CD4-positive, alpha-beta T cell (primary cell): ENCODE measurements at regions not wholly inside any gene's neighbourhood (a gene's known extent, or its start where the extent isn't known, plus 50 kb on each side); places are given as distances from the start of the nearest gene placed in this dataset.

Experiments used
- ATAC-seq: fragments of 200-7000 bp; cut with Tn5 transposase; one replicate; pipeline ENCODE4 v1.10.0; 2022; ENCODE audit warnings: mild to moderate bottlenecking; ENCODE audit not compliant: poor library complexity
- CTCF ChIA-PET: fragments of 350-600 bp; sonication (Branson Sonifier 250); formaldehyde crosslinking; loops from one replicate; lab custom pipeline; 2021; ENCODE audit warnings: antibody characterized with exemption, inconsistent platforms; lab: Charles Lee
- POLR2A ChIA-PET: fragments of 350-600 bp; sonication (Branson Sonifier 250); formaldehyde crosslinking; loops from one replicate; lab custom pipeline; 2021; ENCODE audit warnings: antibody characterized with exemption, inconsistent platforms; lab: Charles Lee
- DNase-seq, 14 experiments: peaks; one replicate each; pipeline ENCODE4 v3.0.0-alpha.2; 2013 to 2020; ENCODE audit warnings: mixed read lengths in 2 of 14
- H3K27ac ChIP-seq, 2 donors: one replicate each; pipeline versions ENCODE4 v1.5.1 to v1.7.0; 2013; ENCODE audit warnings: low read length in 2 of 2, low read depth in 1 of 2, mild to moderate bottlenecking in 1 of 2
- H3K27me3 ChIP-seq, 2 experiments: 1 replicate in 1 of 2; 2 replicates in 1 of 2; pipeline versions ENCODE4 v1.6.1 to v1.7.0; 2013; ENCODE audit warnings: low read length in 2 of 2, control low read depth in 1 of 2, mild to moderate bottlenecking in 1 of 2, moderate library complexity in 1 of 2; ENCODE audit not compliant: insufficient read depth in 2 of 2, control insufficient read depth in 1 of 2
- H3K36me3 ChIP-seq: one replicate; pipeline ENCODE4 v1.6.1; 2013; ENCODE audit warnings: low read length, control low read depth; ENCODE audit not compliant: insufficient read depth
- H3K4me1 ChIP-seq: one replicate; pipeline ENCODE4 v1.6.1; 2013; ENCODE audit warnings: low read length, control low read depth; ENCODE audit not compliant: insufficient read depth
- H3K4me3 ChIP-seq: one replicate; pipeline ENCODE4 v1.5.1; 2013; ENCODE audit warnings: mild to moderate bottlenecking, low read length, moderate library complexity
- H3K9me3 ChIP-seq, 2 experiments: 1 replicate in 1 of 2; 2 replicates in 1 of 2; pipeline versions ENCODE4 v1.6.1 to v1.7.0; 2013; ENCODE audit warnings: low read length in 2 of 2, mild to moderate bottlenecking in 2 of 2, control low read depth in 1 of 2, moderate library complexity in 1 of 2; ENCODE audit not compliant: control insufficient read depth in 1 of 2, insufficient read depth in 1 of 2
- H3K27ac Mint-ChIP-seq: one replicate; pipeline ENCODE4 v1.8.0; 2020; ENCODE audit warnings: mixed read lengths
- H3K27me3 Mint-ChIP-seq: one replicate; pipeline ENCODE4 v1.8.0; 2021; ENCODE audit warnings: mixed read lengths
- H3K36me3 Mint-ChIP-seq: one replicate; pipeline ENCODE4 v1.8.0; 2021; ENCODE audit warnings: low read depth, mixed read lengths
- H3K4me1 Mint-ChIP-seq: one replicate; pipeline ENCODE4 v1.8.0; 2021; ENCODE audit warnings: low read depth, mixed read lengths
- H3K4me3 Mint-ChIP-seq: one replicate; pipeline ENCODE4 v1.8.0; 2020; ENCODE audit warnings: mild to moderate bottlenecking, mixed read lengths
- H3K9me3 Mint-ChIP-seq: one replicate; pipeline ENCODE4 v1.8.0; 2020; ENCODE audit warnings: mixed read lengths
- intact Hi-C, 2 experiments: fragments of 100-400 bp; cut with DNase I in 1 of 2; cut with micrococcal nuclease in 1 of 2; formaldehyde crosslinking; loops; one replicate each; pipeline versions ENCODE4 v1.15.1 to v1.9.0; 2023 to 2025; cut with DNase I, micrococcal nuclease
- TF ChIP-seq, protein P1 (sequence below): fragments of 200-600 bp; IDR thresholded peaks from one replicate; pipeline ENCODE4 v1.8.0; 2022; ENCODE audit warnings: antibody characterized with exemption, mild to moderate bottlenecking

DNA sequence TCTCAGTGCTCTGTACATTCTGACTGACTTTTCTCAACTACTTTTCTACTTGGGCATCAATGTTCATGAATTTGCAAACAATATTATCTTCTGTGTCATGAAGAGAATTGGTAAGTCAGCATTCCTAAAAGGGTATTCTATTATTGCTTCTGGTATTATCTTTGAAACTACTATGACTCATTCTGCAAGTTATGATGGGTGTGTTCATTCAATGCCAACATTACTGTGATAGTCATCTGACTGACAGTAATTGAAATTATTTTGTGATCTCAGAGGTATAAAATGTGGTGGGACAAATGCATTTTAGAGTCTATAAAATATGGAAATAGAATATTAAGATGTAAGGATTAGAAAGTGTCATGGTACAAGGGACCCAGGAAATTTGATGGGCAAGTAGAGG is 736.0 kb upstream of the CELF4 start:
- H3K9me3 Mint-ChIP-seq = peaks cover 8% of the 10 kb centered on the region
- no peak overlapping the region for H3K4me3 ChIP-seq
- no peak overlapping the region for H3K27ac ChIP-seq
- H3K36me3 Mint-ChIP-seq = no peaks in the 10 kb centered on the region
- intact Hi-C loops = no loop called here
- H3K27me3 Mint-ChIP-seq = no peaks in the 10 kb centered on the region
- H3K4me1 ChIP-seq = no peaks in the 10 kb centered on the region
- ATAC-seq (no peak), DNase-seq (no peak)
- H3K27me3 ChIP-seq = no peaks in the 10 kb centered on the region
- ChIA-PET CTCF (no interaction called here), POLR2A (no interaction called here)
- no peak overlapping the region for H3K4me3 Mint-ChIP-seq
- TF ChIP-seq, protein P1, sequence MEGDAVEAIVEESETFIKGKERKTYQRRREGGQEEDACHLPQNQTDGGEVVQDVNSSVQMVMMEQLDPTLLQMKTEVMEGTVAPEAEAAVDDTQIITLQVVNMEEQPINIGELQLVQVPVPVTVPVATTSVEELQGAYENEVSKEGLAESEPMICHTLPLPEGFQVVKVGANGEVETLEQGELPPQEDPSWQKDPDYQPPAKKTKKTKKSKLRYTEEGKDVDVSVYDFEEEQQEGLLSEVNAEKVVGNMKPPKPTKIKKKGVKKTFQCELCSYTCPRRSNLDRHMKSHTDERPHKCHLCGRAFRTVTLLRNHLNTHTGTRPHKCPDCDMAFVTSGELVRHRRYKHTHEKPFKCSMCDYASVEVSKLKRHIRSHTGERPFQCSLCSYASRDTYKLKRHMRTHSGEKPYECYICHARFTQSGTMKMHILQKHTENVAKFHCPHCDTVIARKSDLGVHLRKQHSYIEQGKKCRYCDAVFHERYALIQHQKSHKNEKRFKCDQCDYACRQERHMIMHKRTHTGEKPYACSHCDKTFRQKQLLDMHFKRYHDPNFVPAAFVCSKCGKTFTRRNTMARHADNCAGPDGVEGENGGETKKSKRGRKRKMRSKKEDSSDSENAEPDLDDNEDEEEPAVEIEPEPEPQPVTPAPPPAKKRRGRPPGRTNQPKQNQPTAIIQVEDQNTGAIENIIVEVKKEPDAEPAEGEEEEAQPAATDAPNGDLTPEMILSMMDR = no peak
- H3K9me3 ChIP-seq = peaks cover 0 to 4% of the 10 kb centered on the region in 2 experiments
- H3K27ac Mint-ChIP-seq = no peak overlapping the region
- H3K4me1 Mint-ChIP-seq = no peaks in the 10 kb centered on the region
- no peaks in the 10 kb centered on the region for H3K36me3 ChIP-seq

DNA sequence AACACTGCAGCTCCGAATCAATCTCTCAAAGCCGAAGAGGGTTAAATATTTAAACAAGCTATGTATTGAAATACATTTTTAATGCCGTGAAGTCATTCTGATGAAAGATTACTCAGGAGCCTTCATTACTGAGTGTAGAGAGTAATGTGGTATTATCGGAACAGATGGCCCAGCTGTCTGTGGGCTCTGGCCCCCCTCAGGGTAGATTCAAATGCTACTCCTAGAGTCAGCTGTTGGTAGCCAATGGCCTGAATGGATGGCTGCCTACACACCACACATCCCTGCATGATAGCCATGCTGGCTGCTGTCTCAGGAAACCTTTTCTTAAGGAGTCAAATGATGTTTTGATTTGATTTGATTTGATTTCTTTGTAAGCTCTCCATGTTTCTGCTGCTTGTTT is 732.3 kb upstream of the CELF4 start:
- ATAC-seq (no peak), DNase-seq (no peak)
- H3K4me1 Mint-ChIP-seq = no peaks in the 10 kb centered on the region
- intact Hi-C loops = no loop called here
- TF ChIP-seq, protein P1 = no peak
- no peaks in the 10 kb centered on the region for H3K36me3 Mint-ChIP-seq
- no peaks in the 10 kb centered on the region for H3K36me3 ChIP-seq
- H3K9me3 Mint-ChIP-seq = peaks cover 5% of the 10 kb centered on the region
- no peaks in the 10 kb centered on the region for H3K27me3 ChIP-seq
- no peak overlapping the region for H3K27ac ChIP-seq
- no peaks in the 10 kb centered on the region for H3K4me1 ChIP-seq
- H3K27ac Mint-ChIP-seq = no peak overlapping the region
- CTCF ChIA-PET = no interaction called here
- POLR2A ChIA-PET = no interaction called here
- H3K27me3 Mint-ChIP-seq = no peaks in the 10 kb centered on the region
- H3K4me3 Mint-ChIP-seq = no peak overlapping the region
- H3K4me3 ChIP-seq = no peak overlapping the region
- no peaks in the 10 kb centered on the region for H3K9me3 ChIP-seq

- Mint-ChIP-seq H3K4me1 (no peaks in the 10 kb centered on the region), H3K9me3 (no peaks in the 10 kb centered on the region), H3K27me3 (no peaks in the 10 kb centered on the region), H3K27ac (no peak overlapping the region), H3K4me3 (no peak overlapping the region), H3K36me3 (no peaks in the 10 kb centered on the region)
- POLR2A ChIA-PET = no interaction called here
- H3K4me3 ChIP-seq = no peak overlapping the region
- DNase-seq = no peak
- H3K9me3 ChIP-seq = no peaks in the 10 kb centered on the region
- no peaks in the 10 kb centered on the region for H3K4me1 ChIP-seq
- TF ChIP-seq, protein P1 = no peak
- intact Hi-C loops = no loop called here
- H3K36me3 ChIP-seq = no peaks in the 10 kb centered on the region
- H3K27ac ChIP-seq = no peak overlapping the region
- no peaks in the 10 kb centered on the region for H3K27me3 ChIP-seq
- CTCF ChIA-PET = no interaction called here
- no peak for ATAC-seq
Measured at GRCh38 chr18:38290229-38290628, 724.6 kb upstream of the CELF4 start.
